H1 (cell line): ENCODE measurements at regions not wholly inside any gene's neighbourhood (a gene's known extent, or its start where the extent isn't known, plus 50 kb on each side); places are given as distances from the start of the nearest gene placed in this dataset.

ENCODE experiments used
- CBX5 ChIP-seq: fragments of 300-800, 300-1000 bp; sonication (generic); IDR thresholded peaks from 2 replicates; pipeline ENCODE4 v1.7.1; 2016; ENCODE audit warnings: antibody characterized with exemption, low read length, low read depth
- CHD1 ChIP-seq: IDR thresholded peaks from 2 replicates; pipeline ENCODE4 v1.6.1; 2012; ENCODE audit warnings: low read depth, low read length, improper control_type of control experiment
- CHD7 ChIP-seq: fragments of 300-600 bp; sonication (generic); IDR thresholded peaks from 2 replicates; pipeline ENCODE4 v1.7.1; 2012; ENCODE audit warnings: low read length, moderate library complexity, mild to moderate bottlenecking, inconsistent platforms; ENCODE audit not compliant: insufficient replicate concordance
- CTBP2 ChIP-seq: IDR thresholded peaks from 2 replicates; pipeline ENCODE4 v1.7.0; 2011; ENCODE audit warnings: borderline replicate concordance, mild to moderate bottlenecking, moderate library complexity, mixed read lengths, low read length; ENCODE audit not compliant: insufficient read depth, insufficient read length
- EZH2 ChIP-seq: fragments of 200-600 bp; sonication (generic); IDR thresholded peaks from 2 replicates; pipeline ENCODE4 v1.7.1; 2012; ENCODE audit warnings: low read depth, mild to moderate bottlenecking, moderate library complexity, low read length, inconsistent platforms; ENCODE audit not compliant: severe bottlenecking
- RNF2 ChIP-seq: fragments of 200-900, 300-1000 bp; sonication (generic); IDR thresholded peaks from 2 replicates; pipeline ENCODE4 v1.7.1; 2016; ENCODE audit warnings: borderline replicate concordance, low read depth, mild to moderate bottlenecking, antibody characterized with exemption, low read length; ENCODE audit not compliant: poor library complexity, severe bottlenecking; ENCODE audit errors: missing control alignments
- SAP30 ChIP-seq: fragments of 300-600 bp; sonication (generic); IDR thresholded peaks from 2 replicates; pipeline ENCODE4 v1.7.1; 2012; ENCODE audit warnings: low read length, moderate library complexity, mild to moderate bottlenecking, inconsistent platforms; ENCODE audit not compliant: insufficient read depth, insufficient replicate concordance
- SIRT6 ChIP-seq: IDR thresholded peaks from one replicate; pipeline ENCODE4 v1.7.1; 2012; ENCODE audit warnings: low read length, inconsistent platforms
- SUZ12 ChIP-seq: fragments of 200-600 bp; sonication (generic); IDR thresholded peaks from 2 replicates; pipeline ENCODE4 v1.6.1; 2012; ENCODE audit warnings: mild to moderate bottlenecking, inconsistent platforms, low read length, moderate library complexity, mixed read lengths
- TAF1 ChIP-seq: IDR thresholded peaks from 2 replicates; pipeline ENCODE4 v1.6.1; 2011; ENCODE audit warnings: mild to moderate bottlenecking, low read depth, low read length
- TEAD4 ChIP-seq: IDR thresholded peaks from 2 replicates; pipeline ENCODE4 v1.6.1; 2012; ENCODE audit warnings: low read depth, low read length, inconsistent platforms, mixed read lengths

DNA sequence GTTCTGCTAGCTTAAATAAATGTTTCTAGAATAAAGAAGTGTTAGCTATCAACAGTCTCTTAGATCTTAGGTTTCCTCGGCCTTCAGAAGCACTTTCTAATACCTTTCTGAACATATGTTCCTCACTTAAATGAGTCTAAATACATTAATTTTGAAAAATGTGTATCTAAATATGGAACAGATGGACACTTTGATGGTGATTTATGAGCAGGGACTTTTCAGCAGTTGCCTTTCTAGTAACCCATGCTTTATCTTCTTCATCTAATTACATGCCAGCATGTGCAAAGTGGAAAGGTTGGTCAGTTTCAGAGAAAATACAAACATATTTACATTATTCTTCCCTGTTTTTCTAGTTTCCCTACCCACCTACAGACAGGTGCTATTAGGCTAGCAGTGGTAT is 797.0 kb upstream of the CHAC2 start (continued):
- TF ChIP-seq CHD7: no peak
- TF ChIP-seq TEAD4: no peak
- no peak for TF ChIP-seq SIRT6
- TF ChIP-seq EZH2: no peak
- TF ChIP-seq SAP30: no peak
- TF ChIP-seq CHD1: no peak
- TF ChIP-seq TAF1: no peak
- no peak for TF ChIP-seq CTBP2
- no peak for TF ChIP-seq CBX5
- TF ChIP-seq SUZ12: no peak
- no peak for TF ChIP-seq RNF2
